ENCODE measurements at regions not wholly inside any gene's neighbourhood (a gene's known extent, or its start where the extent isn't known, plus 50 kb on each side); places are given as distances from the start of the nearest gene placed in this dataset.

- Histone ChIP-seq H4K20me1 (replicated peaks; ENCODE audit: control insufficient read depth, extremely low read depth, insufficient read depth, low read length) (no peaks in the 10 kb centered on the region), H3K27ac (ENCODE audit: insufficient read depth, low read depth, low read length) (no peak overlapping the region), H3K4me2 (ENCODE audit: insufficient read depth, low read length) (no peak overlapping the region), H3K4me1 (ENCODE audit: control insufficient read depth, extremely low read depth, insufficient read depth, low read length) (no peaks in the 10 kb centered on the region), H3K36me3 (ENCODE audit: control insufficient read depth in 2 of 2, extremely low read depth in 1 of 2, insufficient read depth in 2 of 2, low read length in 2 of 2) (no peaks in the 10 kb centered on the region), H3K9me3 (replicated peaks; ENCODE audit: control insufficient read depth, insufficient read depth, low read length) (no peaks in the 10 kb centered on the region), H3K9ac (replicated peaks; ENCODE audit: extremely low read depth, insufficient read depth, low read length) (no peak overlapping the region), H3K9me1 (replicated peaks; ENCODE audit: control insufficient read depth, extremely low read depth, insufficient read depth, low read length) (no peaks in the 10 kb centered on the region), H3K4me3 (replicated peaks in 1 of 3; ENCODE audit: insufficient read depth in 1 of 3, low read depth in 1 of 3, low read length in 3 of 3) (no peak overlapping the region), H3K79me2 (ENCODE audit: control insufficient read depth, insufficient read depth, low read length) (no peaks in the 10 kb centered on the region), H3K27me3 (ENCODE audit: control insufficient read depth in 2 of 2, insufficient read depth in 2 of 2, low read length in 2 of 2) (no peaks in the 10 kb centered on the region), H2AFZ (ENCODE audit: low read depth, low read length) (no peak overlapping the region)
- DNase-seq (ENCODE audit: low read depth, low spot score), result no peak
- ChIA-PET POLR2A (no interaction called here), CTCF (no interaction called here)
- intact Hi-C loops (cut with micrococcal nuclease) (no loop called here), dilution Hi-C loops (cut with MboI; ENCODE audit: extremely low pct_ligation_motif_present, low sequenced_read_pairs) (no loop called here)
- TF ChIP-seq POLR2A (IDR thresholded peaks at IDR 0.05; ENCODE audit: low read depth, low read length) (no peak), FOS (IDR thresholded peaks at IDR 0.05; ENCODE audit: borderline replicate concordance, insufficient read depth, low read length) (no peak), CTCF (IDR thresholded peaks at IDR 0.05; ENCODE audit: extremely low read depth in 1 of 2, insufficient read depth in 1 of 2, low read depth in 1 of 2, low read length in 2 of 2) (no peak), POLR2AphosphoS5 (IDR thresholded peaks at IDR 0.05; ENCODE audit: insufficient read depth, low read depth, low read length) (no peak), MAX (IDR thresholded peaks at IDR 0.05; ENCODE audit: insufficient read depth, insufficient read length) (no peak), GATA2 (IDR thresholded peaks at IDR 0.05; ENCODE audit: insufficient read depth, insufficient read length, low read depth, low read length) (no peak), EZH2 (IDR thresholded peaks at IDR 0.05; ENCODE audit: borderline replicate concordance, low read depth, low read length, severe bottlenecking) (no peak), JUN (IDR thresholded peaks at IDR 0.05; ENCODE audit: borderline replicate concordance, insufficient read depth, insufficient read length, low read depth) (no peak), MYC (IDR thresholded peaks at IDR 0.05; ENCODE audit: low read depth, low read length) (no peak)
- no peak for FAIRE-seq
- BruUV-seq (replicated peaks), result no TSS peak
Observed at GRCh38 chr6:93555292-93555691, 135.9 kb upstream of the EPHA7 start.
